Stimulated activated CD4-positive, alpha-beta T cell treated with anti-CD3 and anti-CD28 coated beads, Interleukin-12 subunit alpha, Interleukin-12 subunit beta, amount 100 ng/mL, for 24 hours (primary cell): ENCODE measurements at regions not wholly inside any gene's neighbourhood (a gene's known extent, or its start where the extent isn't known, plus 50 kb on each side); places are given as distances from the start of the nearest gene placed in this dataset.
"Not testable (repeated sequence)": the region's sequence is repeated elsewhere in the genome, so short reads cannot be mapped to it uniquely, and the experiment has no call there.

ENCODE experiments used
- DNase-seq, 2 experiments: peaks; one replicate each; pipeline ENCODE4 v3.0.0-alpha.2; 2020; ENCODE audit warnings: low read depth in 2 of 2

DNA sequence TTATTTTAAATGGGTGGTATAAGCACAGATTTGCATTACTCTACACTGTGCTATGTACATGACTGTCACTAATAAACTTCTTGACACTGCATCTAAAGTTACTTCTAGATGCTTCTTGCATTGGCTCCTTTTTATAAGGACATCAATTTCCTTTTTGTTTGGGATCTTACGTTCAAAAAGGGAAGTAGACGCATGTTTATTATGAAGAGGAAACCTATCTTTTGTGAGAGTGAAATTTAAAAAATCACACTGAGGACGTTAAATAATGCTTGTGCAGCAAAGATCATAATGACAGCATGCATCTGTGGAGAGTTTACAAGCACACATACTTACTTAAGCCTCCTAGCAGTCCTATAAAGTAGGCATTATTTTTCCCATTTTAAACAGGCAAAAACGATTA, 479.5 kb downstream of the CD83 start:
- DNase-seq: no peak

DNA sequence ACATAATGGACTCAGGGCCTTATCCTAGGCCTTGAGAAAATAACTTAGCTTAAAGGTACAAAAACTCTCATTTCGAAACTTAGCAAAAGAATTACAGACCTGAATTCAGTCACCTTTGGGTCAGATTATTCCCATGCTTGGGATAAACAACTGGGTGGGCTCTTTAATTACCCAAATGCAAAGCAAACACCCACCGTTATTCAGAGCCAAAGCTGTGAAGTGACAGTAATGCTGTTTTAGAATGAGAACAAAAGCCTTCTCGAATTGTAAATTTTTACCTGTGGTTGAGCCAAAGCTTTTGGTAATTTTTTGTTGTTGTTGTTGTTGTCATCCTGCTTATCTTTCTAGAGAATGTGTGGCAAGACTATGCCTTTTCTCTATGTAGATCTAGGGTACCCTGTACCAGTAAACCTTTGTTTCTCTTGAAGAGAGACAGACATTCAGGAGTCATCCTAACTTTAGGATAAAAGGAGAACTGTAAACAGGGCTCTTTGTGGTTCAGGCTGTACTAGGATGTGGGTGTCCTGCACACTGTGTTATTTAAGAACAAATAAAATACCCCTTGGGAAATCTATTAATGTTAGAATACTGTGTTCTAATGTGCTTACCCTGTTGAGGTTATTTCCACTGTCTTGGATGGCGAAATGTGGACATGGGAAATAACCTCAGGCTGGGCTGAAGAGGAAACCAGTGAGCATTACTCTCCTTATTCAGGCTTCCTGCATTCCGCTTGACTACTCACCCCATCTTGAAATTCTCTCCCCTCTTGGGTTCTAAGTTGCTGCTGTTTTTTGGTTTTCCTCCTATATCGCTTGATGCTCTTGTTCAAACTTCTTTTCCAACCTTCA, 480.7 kb downstream of the CD83 start:
- no peak for DNase-seq

DNA sequence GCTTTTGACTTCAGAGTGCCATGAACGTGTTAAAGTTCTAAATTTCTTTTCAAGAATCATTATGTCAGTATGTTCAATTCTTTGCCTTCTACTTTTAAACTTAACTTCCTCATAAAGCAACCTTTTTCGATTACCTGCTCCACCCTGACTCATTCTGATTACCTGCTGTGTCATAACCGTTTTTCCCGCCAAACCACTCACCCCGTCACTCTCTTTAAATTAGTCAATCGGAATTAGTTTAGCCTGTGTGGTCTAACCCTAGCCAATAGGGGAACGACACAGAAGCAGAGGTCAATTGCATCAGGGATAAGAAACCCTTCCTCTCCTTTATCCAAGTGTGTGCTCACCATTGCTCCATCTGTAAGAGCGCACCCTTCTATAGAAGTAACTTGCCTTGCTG, 482.7 kb downstream of the CD83 start:
- DNase-seq: not testable (repeated sequence)

DNA sequence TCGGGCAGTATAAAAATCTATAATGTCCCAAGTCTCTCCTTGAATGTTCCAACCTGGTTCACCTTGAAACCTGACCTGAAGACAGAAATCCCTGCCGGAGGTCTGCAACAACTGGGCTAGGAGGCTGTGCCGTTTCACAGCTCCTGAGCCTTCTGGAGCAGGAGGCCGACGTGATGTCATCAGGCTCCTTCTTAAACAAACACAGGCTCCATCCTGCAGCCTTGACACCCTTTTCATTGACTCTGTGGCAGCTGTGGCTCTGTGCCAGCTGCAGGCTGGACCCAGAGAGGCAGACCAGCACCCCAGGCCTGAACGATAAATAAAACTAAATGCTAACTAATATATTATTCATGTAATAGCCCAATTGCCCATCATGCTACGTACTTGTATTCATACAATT, 483.9 kb downstream of the CD83 start:
- no peak for DNase-seq

DNA sequence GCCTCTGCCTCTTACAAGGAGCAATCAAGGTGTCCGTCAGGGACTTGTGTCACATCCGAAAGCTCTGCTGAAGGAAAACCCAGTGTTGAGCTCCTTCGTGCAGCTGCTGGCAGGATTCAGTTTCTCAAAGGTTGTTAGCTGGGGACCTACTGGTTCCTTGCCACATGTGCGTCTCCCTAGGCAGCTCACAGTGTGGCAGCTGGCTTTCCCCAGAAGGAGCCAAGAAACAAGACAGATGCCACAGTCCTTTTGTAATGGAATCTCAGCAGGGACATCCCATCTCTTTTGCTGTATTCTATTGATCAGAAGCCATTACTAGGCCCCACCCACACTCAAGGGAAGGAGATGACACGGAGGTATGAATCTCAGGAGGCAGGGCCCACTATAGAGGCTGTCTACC, 488.8 kb downstream of the CD83 start:
- DNase-seq: no peak

DNA sequence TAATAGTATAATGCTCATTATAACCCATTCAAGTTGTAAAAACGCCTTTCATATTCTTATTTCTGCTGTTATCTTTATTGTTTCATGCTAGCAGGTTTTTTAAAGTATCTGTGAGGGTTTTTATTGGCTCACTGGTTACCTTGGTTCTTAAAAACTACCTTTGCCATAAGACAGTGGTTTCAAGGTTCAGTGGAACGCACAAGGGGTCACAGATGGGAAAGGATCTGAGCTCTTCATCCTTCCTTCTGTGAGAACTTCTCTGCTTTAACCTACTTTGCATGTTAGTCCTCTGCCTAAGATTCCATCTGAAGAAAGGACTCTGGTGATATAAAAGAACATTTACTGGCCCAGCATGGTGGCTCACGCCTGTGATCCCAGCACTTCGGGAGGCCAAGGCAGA, 492.6 kb downstream of the CD83 start:
- no peak for DNase-seq

DNA sequence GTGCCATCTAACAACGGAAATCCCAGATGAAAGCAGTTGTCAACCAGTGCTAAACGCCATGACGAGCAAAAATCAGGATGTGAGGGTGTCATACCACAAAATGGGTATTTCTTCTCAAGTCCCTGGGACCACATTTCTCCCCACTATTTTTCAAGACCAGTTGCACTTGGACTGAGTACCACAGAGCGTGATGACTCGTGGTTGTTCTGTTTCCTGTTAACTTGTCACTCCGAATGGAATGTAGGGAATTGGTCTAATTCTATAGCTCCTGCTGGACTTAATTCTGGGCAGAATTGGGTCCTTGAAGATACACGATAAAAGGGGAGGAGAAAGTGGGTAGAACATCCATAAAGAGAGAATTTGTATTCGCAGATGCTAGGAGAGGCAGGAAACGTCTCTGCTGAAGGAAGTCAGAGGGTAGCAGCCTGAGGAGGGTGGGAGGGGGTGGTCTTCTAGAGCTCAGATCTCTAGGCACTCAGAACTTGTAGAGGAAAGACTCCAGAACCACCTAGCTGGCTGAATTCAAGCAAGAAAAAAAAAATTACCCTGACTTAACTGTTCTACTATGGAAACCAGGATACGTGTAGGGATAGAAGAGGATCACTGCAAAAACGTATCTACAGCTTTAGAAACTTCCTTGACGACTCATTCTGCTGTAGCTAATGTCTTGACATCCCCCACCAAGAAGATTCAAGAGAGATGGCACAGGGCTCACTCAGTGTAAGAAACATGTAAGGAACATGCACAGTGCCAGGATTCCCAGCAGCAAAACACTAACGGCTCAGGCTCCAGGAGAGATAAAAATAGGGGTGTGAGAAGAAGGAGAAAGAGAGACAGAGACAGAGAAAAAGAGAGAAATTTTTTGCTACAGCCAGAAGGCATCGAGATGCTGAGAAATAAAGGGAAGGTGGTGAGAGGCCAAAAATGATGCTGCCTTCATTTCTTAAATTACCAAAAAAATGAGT, 494.7 kb downstream of the CD83 start:
- no peak for DNase-seq

DNA sequence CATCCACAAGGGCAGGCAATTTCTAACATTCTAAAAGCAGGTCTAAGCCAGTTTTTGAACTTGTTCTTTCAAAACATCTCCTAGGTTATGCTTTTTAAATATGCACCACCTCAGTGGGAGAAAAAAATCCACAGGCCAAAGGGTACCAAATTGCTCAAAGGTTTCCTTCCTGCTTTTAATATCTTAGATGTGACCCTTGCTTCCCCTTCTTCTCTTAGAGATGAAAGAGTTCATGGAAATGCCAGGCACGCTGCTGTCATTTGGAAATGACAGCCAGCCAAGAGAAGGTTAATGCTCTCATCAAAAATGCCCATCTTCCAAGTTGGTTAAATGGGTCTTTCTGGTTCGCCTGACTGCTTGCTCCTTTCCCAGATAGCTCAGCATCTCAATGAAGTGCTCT, 497.1 kb downstream of the CD83 start:
- DNase-seq: no peak

DNA sequence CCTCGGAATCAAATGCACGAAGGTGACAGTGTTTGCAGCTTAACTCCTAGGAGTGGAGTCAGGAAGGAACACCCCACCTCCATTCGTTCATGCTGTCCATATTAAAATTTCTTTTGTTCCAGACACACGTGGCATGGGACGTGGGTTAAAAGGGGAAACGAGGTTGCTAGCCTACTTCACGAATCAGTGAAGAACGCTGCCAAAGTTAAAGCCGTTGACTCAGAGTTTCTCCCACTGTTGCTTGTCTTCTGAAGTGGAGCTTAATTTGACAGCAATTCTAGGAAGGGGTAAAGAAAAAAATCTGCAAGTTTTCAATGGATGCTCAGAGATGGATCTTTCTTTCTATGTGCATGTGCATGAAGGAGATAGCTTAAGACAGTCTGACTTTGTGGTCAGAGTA, 499.1 kb downstream of the CD83 start:
- DNase-seq: no peak

DNA sequence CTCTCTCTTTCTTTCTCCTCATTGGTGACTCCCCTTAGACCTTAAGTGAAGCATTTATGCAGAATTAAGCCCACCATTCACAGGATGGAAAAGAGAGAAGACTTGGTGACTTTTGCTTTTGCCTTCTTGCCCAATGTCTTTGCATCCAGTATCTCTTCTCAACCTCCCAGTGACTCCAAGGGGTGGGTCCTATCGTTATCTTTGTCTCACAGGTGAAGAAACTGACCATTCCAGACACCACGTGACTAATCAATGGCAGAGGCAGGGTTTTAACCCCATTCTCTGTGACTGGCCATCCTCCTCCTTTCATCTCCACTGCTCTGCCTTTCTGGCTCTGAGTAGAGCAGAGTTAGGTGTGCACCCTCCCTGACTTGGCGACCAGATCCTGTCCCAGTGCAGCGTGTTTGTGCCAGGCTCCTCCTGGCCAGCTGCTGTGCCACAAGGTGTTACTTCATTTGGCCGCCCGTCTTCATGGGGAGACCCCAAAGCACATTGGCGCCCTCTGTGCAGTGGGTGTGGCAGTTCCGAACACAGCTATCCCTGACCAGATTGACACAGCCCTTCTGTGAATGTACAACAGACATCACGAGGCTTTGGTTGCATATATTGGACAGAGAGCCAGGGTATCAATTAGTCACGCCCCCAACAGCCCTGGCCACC, 501.3 kb downstream of the CD83 start:
- DNase-seq: no peak

DNA sequence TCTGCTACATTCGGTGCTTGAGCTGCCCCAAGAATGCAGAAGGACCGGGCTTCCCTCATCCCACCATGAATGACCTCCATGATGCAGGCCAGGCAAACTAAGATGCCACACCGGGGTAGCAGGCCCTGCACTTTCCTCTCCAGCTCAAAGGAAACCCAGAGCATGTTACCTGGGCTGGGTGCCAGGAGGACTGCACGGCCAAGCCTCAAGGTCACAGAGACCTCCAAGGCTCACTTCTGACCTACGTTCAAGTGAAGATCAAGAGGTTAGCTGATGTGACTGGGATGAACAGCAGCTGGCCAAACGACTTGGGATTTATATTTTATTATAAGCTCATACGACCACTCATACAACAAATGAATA, 501.8 kb downstream of the CD83 start:
- no peak for DNase-seq

DNA sequence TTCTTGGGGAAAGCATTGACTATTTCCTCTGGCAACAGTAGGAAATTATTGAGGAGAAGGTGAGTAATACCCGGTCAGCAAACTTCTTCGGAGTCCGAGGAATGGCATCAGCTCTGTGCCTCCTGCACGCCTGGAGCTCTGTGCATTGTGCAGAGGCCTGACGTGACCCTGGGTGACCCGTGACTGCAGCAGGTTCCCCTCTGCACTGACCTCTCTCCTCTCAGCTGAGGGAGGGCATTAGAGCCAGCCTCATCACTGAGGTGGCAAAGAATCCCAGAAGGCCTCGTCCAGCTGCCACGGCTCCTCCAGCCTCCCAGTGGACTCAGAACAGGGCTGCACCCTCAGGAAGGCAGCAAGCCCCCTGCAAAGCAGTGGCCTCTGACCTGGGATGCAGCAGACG, 502.9 kb downstream of the CD83 start:
- DNase-seq: no peak

DNA sequence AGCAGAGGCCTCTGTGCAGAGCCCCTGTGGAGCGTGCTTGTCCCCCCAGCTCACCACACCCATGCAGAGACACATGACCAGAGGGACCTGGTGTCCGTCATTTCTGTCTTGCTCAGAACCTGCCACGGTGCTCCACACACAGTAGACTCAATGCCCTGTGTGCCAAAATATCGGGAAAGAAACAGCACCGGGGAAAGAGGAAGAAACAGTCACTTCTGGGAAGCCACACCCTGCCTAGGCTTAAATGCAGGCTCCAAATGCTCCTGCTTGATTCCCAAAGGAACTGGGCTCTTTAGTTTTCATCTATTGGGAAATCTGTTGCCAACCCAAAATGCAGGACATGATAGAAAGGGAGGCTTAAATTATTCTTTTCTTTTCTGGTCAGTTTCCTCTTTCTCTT, 503.9 kb downstream of the CD83 start:
- no peak for DNase-seq

DNA sequence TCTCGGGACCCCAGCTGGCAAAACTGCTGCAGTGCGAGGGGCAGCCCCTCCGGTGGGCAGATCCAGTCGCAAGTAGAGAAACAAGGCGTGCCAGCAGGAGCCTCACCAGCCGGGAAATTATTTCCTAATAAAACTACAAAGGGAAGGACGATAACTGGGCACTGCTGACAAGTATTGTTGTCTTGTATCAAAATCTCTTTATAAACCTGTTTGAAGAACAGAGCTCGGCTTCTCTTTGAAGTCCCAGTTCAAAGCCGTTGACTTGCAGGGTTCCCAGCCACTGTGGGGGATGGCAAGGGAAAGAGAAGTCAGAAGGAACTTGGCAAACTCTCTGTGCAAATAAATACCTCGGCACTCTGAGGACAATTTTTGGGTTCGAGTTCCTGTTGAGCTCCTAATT, 504.5 kb downstream of the CD83 start:
- DNase-seq: no peak

DNA sequence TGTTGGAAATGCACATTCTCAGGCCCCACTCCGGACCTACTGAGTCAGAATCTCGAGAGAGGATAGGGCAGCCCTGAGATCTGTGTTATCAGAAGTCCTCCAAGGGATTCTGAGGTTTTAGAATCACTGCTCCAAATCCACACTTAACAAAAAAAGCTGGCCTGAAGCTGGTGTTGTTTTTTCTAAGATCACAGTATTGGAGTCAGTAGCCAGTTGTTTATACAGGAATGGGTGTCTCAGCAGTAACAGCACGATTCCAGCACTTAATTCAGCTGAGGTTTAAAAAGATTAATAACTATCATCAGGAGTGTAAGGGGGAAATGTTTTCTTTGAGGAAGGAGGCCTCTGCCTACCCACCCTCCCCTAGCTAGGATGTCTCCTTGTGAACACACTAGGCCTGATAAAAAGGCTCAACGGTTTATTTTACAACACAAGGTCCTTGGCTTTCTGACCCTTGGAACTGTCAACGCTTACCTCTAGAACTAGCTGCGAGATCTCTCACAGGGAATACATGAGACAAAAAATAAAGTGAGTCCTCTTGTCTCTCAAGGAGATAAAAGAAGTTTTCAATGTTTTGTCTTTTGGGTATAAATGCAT, 505.4 kb downstream of the CD83 start:
- no peak for DNase-seq

DNA sequence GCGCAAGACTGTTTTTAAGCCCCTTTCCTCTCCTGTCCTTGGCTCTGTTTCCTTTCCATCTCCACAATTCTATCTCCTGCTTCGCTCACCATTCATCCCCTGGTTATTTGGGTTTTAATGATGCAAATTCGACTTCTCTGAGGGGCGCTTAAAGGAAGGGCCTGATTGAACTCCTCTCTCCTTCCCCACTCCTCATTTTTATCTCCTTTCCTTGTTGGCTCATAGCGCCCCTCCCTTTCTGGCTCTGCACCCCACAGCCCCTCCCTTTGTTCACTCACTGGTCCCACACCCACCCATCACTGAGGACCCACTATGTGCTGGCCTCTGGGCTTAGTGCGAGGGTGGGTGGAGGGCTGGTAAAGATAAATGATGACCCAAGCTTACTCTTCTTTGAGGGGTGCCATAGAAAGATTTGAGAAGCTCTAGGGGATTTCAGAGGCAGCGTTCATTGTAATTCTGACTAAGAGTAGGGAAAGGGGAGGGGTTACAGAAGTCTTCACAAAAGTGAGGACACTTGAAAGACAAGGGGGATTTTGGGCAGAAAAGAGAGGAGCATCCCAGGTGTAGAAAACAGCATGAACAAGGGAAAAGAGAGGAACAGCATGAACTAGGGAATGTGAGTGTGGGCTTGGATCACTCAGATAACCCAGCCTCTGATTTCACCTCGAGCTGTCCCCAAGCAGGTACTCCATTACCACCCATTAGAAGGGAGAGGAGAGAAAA, 507.8 kb downstream of the CD83 start:
- DNase-seq: no peak

DNA sequence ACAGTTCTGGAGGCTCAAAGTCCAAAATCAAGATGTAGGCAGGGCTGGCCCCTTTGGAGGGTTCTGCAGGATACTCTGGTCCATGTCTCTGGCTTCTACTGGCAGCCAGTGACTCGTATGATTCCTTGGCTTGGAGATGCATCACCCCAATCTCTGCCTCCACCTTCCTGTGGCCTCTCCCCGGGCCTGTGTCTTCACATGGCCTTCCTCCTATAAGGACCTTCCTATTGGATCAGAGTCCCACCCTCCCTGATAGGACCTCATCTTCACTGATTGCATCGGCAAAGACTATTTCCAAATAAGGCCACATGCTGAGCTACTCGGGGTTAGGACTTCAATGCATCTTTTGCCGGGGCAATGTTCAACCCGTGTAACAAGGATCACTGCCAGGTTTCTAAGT, 509.0 kb downstream of the CD83 start:
- no peak for DNase-seq

DNA sequence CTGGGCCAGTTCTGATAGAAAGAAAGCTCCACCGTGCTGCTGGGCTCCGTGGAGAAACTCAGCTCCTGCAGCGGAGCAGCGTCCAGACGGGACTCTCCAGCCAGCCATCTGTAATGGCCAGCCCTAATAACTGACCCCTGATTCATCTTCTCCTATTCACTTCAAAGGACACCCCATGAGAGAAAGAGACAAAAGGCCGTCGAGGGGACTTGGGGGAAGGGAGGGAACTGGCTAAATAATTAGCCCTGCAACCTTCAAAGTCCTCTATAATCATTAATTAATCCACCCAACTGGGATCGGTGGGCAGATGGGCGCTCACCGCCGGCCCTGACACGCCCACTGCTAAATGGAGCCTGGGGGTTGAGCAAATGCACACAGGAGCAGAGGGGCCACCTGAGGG, 512.4 kb downstream of the CD83 start:
- no peak for DNase-seq

DNA sequence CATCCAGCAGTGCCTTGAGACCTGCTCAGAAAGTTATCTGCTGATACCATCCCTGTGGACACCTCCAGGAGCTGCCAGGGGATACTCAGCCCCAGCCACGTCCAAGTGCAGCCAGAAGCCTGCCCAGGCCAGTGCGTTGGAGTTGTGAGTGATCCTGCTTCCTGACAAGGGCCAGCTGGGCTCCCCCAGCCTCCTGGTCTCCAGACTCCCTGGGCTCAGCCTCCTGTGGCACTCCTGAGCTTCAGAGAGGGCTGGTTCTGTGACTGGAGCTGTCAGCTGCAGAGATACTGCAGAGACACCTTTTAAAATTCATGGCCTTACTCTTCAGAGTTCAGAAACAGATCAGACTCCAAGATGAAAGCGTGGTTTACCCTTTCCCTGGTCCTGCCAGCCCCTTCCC, 515.9 kb downstream of the CD83 start:
- DNase-seq: no peak

DNA sequence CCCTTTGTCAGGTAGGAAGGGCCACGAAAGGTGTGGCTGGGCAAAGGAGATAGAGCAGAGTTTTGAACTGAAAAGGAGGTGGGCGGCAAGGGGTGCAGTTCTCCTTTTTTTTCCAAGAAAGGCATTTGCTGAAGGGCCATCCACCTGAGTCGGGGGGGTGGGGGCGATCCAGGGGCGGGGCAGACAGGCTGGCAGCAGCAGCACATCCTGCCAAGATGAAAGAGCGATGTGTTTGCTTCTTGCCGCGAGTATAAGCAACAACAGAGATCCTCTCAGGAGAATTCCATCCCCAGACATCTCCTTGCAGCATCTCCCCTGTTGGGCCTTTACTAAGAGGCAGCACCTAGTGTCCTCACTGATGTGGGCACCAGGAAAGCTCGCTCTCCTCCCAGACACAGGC, 516.5 kb downstream of the CD83 start:
- no peak for DNase-seq

DNA sequence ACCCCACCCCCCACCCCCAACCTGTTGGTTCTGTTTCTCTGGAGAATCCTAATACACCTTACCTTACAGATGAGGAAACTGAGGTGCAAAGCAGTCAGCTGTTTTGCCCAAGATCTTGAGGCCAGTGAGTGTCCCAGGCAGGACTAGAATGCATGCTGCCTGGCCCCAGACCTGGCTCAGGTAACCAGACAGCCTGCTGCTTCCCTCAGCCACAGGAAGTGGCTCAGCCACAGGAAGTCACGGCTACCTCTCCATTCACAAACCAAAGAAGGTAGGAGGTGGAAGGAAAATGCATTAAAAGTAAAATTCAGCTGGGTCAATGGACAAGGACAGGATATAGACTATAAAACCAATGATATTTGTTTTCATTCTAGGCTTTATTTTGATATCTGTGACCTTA, 517.6 kb downstream of the CD83 start:
- peak in 1 of 2 experiments; percentile 20 for DNase-seq
